Mesenchymal stem cell (in vitro differentiated cells and primary cell): ENCODE measurements at regions not wholly inside any gene's neighbourhood (a gene's known extent, or its start where the extent isn't known, plus 50 kb on each side); places are given as distances from the start of the nearest gene placed in this dataset.

Experiments
- DNase-seq: peaks from one replicate; pipeline ENCODE4 v3.0.0-alpha.2; 2013
- H2AFZ ChIP-seq: one replicate; pipeline ENCODE4 v1.6.1; 2013; ENCODE audit warnings: low read depth, mild to moderate bottlenecking, control low read depth, inconsistent platforms, low read length, moderate library complexity
- H2AK5ac ChIP-seq: 2 replicates; pipeline ENCODE4 v1.6.1; 2013; ENCODE audit warnings: low read length, moderate library complexity, mild to moderate bottlenecking, inconsistent platforms; ENCODE audit not compliant: severe bottlenecking
- H2BK120ac ChIP-seq: one replicate; pipeline ENCODE4 v1.6.1; 2013; ENCODE audit warnings: low read depth, mild to moderate bottlenecking, inconsistent platforms, low read length, moderate library complexity
- H2BK12ac ChIP-seq, 2 experiments: one replicate each; pipeline ENCODE4 v1.6.1; 2013; ENCODE audit warnings: inconsistent platforms in 2 of 2, low read length in 2 of 2, mild to moderate bottlenecking in 2 of 2, moderate library complexity in 2 of 2, control low read depth in 1 of 2
- H2BK15ac ChIP-seq: one replicate; pipeline ENCODE4 v1.6.1; 2013; ENCODE audit warnings: mild to moderate bottlenecking, low read depth, inconsistent platforms; ENCODE audit not compliant: poor library complexity, severe bottlenecking
- H2BK5ac ChIP-seq: 2 replicates; pipeline ENCODE4 v1.6.1; 2013; ENCODE audit warnings: low read depth, mild to moderate bottlenecking, low read length, control low read depth, inconsistent platforms; ENCODE audit not compliant: poor library complexity, severe bottlenecking
- H3K14ac ChIP-seq, 2 experiments: one replicate each; pipeline ENCODE4 v1.6.1; 2013; ENCODE audit warnings: inconsistent platforms in 2 of 2, low read length in 2 of 2, control low read depth in 1 of 2, mild to moderate bottlenecking in 1 of 2, moderate library complexity in 1 of 2
- H3K18ac ChIP-seq, 2 experiments: one replicate each; pipeline ENCODE4 v1.6.1; 2013; ENCODE audit warnings: inconsistent platforms in 2 of 2, low read length in 2 of 2, control low read depth in 1 of 2, low read depth in 1 of 2, mild to moderate bottlenecking in 1 of 2
- H3K23ac ChIP-seq, 2 experiments: one replicate each; pipeline ENCODE4 v1.6.1; 2013; ENCODE audit warnings: inconsistent platforms in 2 of 2, low read length in 2 of 2, mild to moderate bottlenecking in 2 of 2, moderate library complexity in 2 of 2, control low read depth in 1 of 2
- H3K27ac ChIP-seq: 2 replicates; pipeline ENCODE4 v1.5.1; 2013; ENCODE audit warnings: mild to moderate bottlenecking, moderate library complexity, low read length, control low read depth, inconsistent platforms; ENCODE audit not compliant: poor library complexity, severe bottlenecking
- H3K27me3 ChIP-seq, 2 experiments: 2 replicates each; pipeline versions ENCODE4 v1.6.1 to v1.7.0; 2013; ENCODE audit warnings: low read length in 2 of 2, mild to moderate bottlenecking in 2 of 2, moderate library complexity in 2 of 2, control low read depth in 1 of 2, inconsistent platforms in 1 of 2; ENCODE audit not compliant: control insufficient read depth in 1 of 2, insufficient read depth in 1 of 2
- H3K36me3 ChIP-seq, 2 experiments: 2 replicates each; pipeline versions ENCODE4 v1.6.1 to v1.7.0; 2013; ENCODE audit warnings: low read length in 2 of 2, control low read depth in 1 of 2, inconsistent platforms in 1 of 2, low read depth in 1 of 2, mild to moderate bottlenecking in 1 of 2; ENCODE audit not compliant: insufficient read depth in 2 of 2, control insufficient read depth in 1 of 2
- H3K4ac ChIP-seq, 2 experiments: one replicate each; pipeline ENCODE4 v1.6.1; 2013; ENCODE audit warnings: inconsistent platforms in 2 of 2, low read length in 2 of 2, mild to moderate bottlenecking in 2 of 2, moderate library complexity in 2 of 2, control low read depth in 1 of 2, low read depth in 1 of 2
- H3K4me1 ChIP-seq: 2 replicates; pipeline ENCODE4 v1.6.1; 2013; ENCODE audit warnings: low read depth, low read length, control low read depth; ENCODE audit not compliant: control insufficient read depth, insufficient read depth
- H3K4me2 ChIP-seq: 2 replicates; pipeline ENCODE4 v1.6.1; 2013; ENCODE audit warnings: low read length, mild to moderate bottlenecking, inconsistent platforms; ENCODE audit not compliant: poor library complexity, severe bottlenecking
- H3K4me3 ChIP-seq, 2 experiments: 2 replicates each; pipeline versions ENCODE4 v1.5.1 to v1.7.0; 2013; ENCODE audit warnings: low read length in 2 of 2, mild to moderate bottlenecking in 2 of 2, control low read depth in 1 of 2, low read depth in 1 of 2; ENCODE audit not compliant: insufficient read depth in 1 of 2
- H3K79me1 ChIP-seq: replicated peaks from 2 replicates; pipeline ENCODE4 v1.6.1; 2013; ENCODE audit warnings: mild to moderate bottlenecking, control low read depth, low read length, inconsistent platforms; ENCODE audit not compliant: poor library complexity, severe bottlenecking
- H3K9ac ChIP-seq: 2 replicates; pipeline ENCODE4 v1.7.0; 2013; ENCODE audit warnings: mild to moderate bottlenecking, low read length, moderate library complexity
- H3K9me3 ChIP-seq: 2 replicates; pipeline ENCODE4 v1.7.0; 2013; ENCODE audit warnings: mild to moderate bottlenecking, low read length; ENCODE audit not compliant: control insufficient read depth
- H4K8ac ChIP-seq: one replicate; pipeline ENCODE4 v1.6.1; 2013; ENCODE audit warnings: inconsistent platforms, mild to moderate bottlenecking, low read length, moderate library complexity
- H4K91ac ChIP-seq: one replicate; pipeline ENCODE4 v1.6.1; 2013; ENCODE audit warnings: mild to moderate bottlenecking, low read length, inconsistent platforms
- WGBS: methylation state at CpG from one replicate; pipeline ENCODE4 v1.1.7; 2013; ENCODE audit warnings: mixed read lengths; 5-methylcytosine and 5-hydroxymethylcytosine counted together

GRCh38 chr10:94208315-94208714, 154.4 kb downstream of the NOC3L start:
- Histone ChIP-seq H3K4me1 (peaks cover 4% of the 10 kb centered on the region), H2BK120ac (no peak overlapping the region), H3K79me1 (no peaks in the 10 kb centered on the region), H3K27ac (no peak overlapping the region), H3K4me3 (no peak overlapping the region), H3K36me3 (peaks cover 0 to 4% of the 10 kb centered on the region in 2 experiments), H3K14ac (no peak overlapping the region), H3K4ac (no peak overlapping the region), H2AFZ (no peak overlapping the region), H4K8ac (no peak overlapping the region), H3K4me2 (no peak overlapping the region), H2BK15ac (no peak overlapping the region), H2AK5ac (no peak overlapping the region), H3K9me3 (no peaks in the 10 kb centered on the region), H4K91ac (no peak overlapping the region), H3K23ac (no peak overlapping the region), H3K18ac (no peak overlapping the region), H3K27me3 (no peaks in the 10 kb centered on the region), H2BK12ac (no peak overlapping the region), H3K9ac (no peak overlapping the region), H2BK5ac (no peak overlapping the region)
- DNase-seq = no peak
- 96% methylated on average over 1 of the region's 1 CpG for WGBS

GRCh38 chr10:94210440-94211168, 152.1 kb downstream of the NOC3L start:
- Histone ChIP-seq H2AFZ (no peak overlapping the region), H3K14ac (peak overlapping the region in 1 of 2 experiments; percentile 82), H3K4ac (no peak overlapping the region), H3K27me3 (no peaks in the 10 kb centered on the region), H3K23ac (no peak overlapping the region), H3K36me3 (peaks cover 0 to 4% of the 10 kb centered on the region in 2 experiments), H3K9ac (no peak overlapping the region), H3K4me1 (peaks cover 5% of the 10 kb centered on the region), H3K4me3 (no peak overlapping the region), H3K18ac (no peak overlapping the region), H4K91ac (no peak overlapping the region), H2AK5ac (no peak overlapping the region), H2BK15ac (no peak overlapping the region), H3K4me2 (no peak overlapping the region), H3K79me1 (no peaks in the 10 kb centered on the region), H3K9me3 (no peaks in the 10 kb centered on the region), H2BK120ac (no peak overlapping the region), H4K8ac (no peak overlapping the region), H2BK5ac (no peak overlapping the region), H3K27ac (no peak overlapping the region), H2BK12ac (peak overlapping the region in 1 of 2 experiments; percentile 68)
- no peak for DNase-seq
- WGBS = 74% methylated on average over 5 of the region's 5 CpGs

- H3K4me1 ChIP-seq = peaks cover 5% of the 10 kb centered on the region
- H2AFZ ChIP-seq = no peak overlapping the region
- peak overlapping the region in 1 of 2 experiments; percentile 7 for H3K4ac ChIP-seq
- H3K9ac ChIP-seq = no peak overlapping the region
- DNase-seq = no peak
- 100% methylated on average over 1 of the region's 1 CpG for WGBS
- H3K14ac ChIP-seq = peak overlapping the region in 1 of 2 experiments; percentile 82
- H3K4me2 ChIP-seq = no peak overlapping the region
- H2BK5ac ChIP-seq = no peak overlapping the region
- H2BK120ac ChIP-seq = no peak overlapping the region
- no peaks in the 10 kb centered on the region for H3K27me3 ChIP-seq
- H2AK5ac ChIP-seq = no peak overlapping the region
- H3K18ac ChIP-seq = peak overlapping the region in 1 of 2 experiments; percentile 42
- no peak overlapping the region for H3K4me3 ChIP-seq
- H3K23ac ChIP-seq = no peak overlapping the region
- peak overlapping the region in 1 of 2 experiments; percentile 68 for H2BK12ac ChIP-seq
- H2BK15ac ChIP-seq = no peak overlapping the region
- H4K91ac ChIP-seq = no peak overlapping the region
- H3K36me3 ChIP-seq = peaks cover 0 to 4% of the 10 kb centered on the region in 2 experiments
- H3K27ac ChIP-seq = no peak overlapping the region
- H3K79me1 ChIP-seq = no peaks in the 10 kb centered on the region
- H3K9me3 ChIP-seq = no peaks in the 10 kb centered on the region
- no peak overlapping the region for H4K8ac ChIP-seq
These were observed 151.6 kb downstream of the NOC3L start for GRCh38 chr10:94211169-94211510.

DNA sequence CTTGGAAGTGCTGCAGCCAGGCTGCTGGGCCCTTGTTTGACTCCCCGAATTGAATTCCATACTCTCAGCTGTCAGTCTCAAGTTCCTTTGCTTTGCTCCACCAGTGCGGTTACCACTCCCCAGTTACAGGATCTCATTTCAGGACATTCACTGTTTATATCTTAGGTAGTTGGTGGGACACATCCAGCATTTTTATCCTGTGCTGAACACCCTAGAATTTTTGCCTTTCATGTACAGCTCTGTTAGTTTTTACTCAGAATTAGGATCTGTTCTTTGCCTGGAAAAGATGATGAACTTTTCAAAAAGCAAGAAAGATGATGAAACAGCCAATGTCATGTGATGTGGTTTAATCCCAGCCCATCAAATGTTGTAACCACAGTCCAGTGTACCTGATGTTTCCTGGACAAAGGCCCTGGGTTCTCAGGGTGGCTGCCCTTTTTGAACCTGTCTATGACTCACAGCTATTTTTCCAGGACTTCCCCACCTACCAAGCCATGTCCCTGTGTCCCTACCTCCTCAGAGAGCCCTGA, 149.7 kb downstream of the NOC3L start:
- H2BK120ac ChIP-seq = no peak overlapping the region
- H4K91ac ChIP-seq = no peak overlapping the region
- H3K18ac ChIP-seq = peak overlapping the region; percentile 11 to 50
- no peak overlapping the region for H3K23ac ChIP-seq
- no peaks in the 10 kb centered on the region for H3K9me3 ChIP-seq
- 67% methylated on average over 1 of the region's 2 CpGs for WGBS
- H3K14ac ChIP-seq = no peak overlapping the region
- H3K4me2 ChIP-seq = no peak overlapping the region
- peaks cover 0 to 4% of the 10 kb centered on the region in 2 experiments for H3K36me3 ChIP-seq
- H3K27me3 ChIP-seq = no peaks in the 10 kb centered on the region
- H3K9ac ChIP-seq = no peak overlapping the region
- H3K79me1 ChIP-seq = no peaks in the 10 kb centered on the region
- H2AFZ ChIP-seq = no peak overlapping the region
- H2AK5ac ChIP-seq = peak overlapping the region; percentile 27
- no peak overlapping the region for H3K27ac ChIP-seq
- H4K8ac ChIP-seq = peak overlapping the region; percentile 62
- H3K4me1 ChIP-seq = peaks cover 3% of the 10 kb centered on the region
- H2BK15ac ChIP-seq = no peak overlapping the region
- no peak overlapping the region for H2BK12ac ChIP-seq
- H2BK5ac ChIP-seq = no peak overlapping the region
- DNase-seq = peak; percentile 26
- no peak overlapping the region for H3K4me3 ChIP-seq
- no peak overlapping the region for H3K4ac ChIP-seq
